Vagina (tissue), 2 donors: ENCODE measurements at regions not wholly inside any gene's neighbourhood (a gene's known extent, or its start where the extent isn't known, plus 50 kb on each side); places are given as distances from the start of the nearest gene placed in this dataset.

ENCODE experiments used
- CTCF ChIP-seq, 3 experiments: fragments of 450-650 bp in 2 of 3; fragments of 200-600 bp in 1 of 3; sonication (generic) in 1 of 3; IDR thresholded peaks; one replicate each; pipeline ENCODE4 v1.5.1; 2017 to 2019; ENCODE audit warnings: antibody characterized with exemption in 3 of 3, mild to moderate bottlenecking in 2 of 3, moderate library complexity in 2 of 3
- POLR2A ChIP-seq, 2 donors: fragments of 450-650 bp; IDR thresholded peaks; one replicate each; pipeline ENCODE4 v1.6.1; 2017; ENCODE audit warnings: antibody characterized with exemption in 2 of 2, mild to moderate bottlenecking in 2 of 2, moderate library complexity in 2 of 2
- POLR2AphosphoS5 ChIP-seq, 2 donors: sonication (generic); formaldehyde crosslinking; IDR thresholded peaks; one replicate each; pipeline ENCODE4 v1.9.0; 2017; ENCODE audit warnings: antibody characterized with exemption in 2 of 2, mild to moderate bottlenecking in 2 of 2, low read depth in 1 of 2; ENCODE audit not compliant: insufficient read depth in 1 of 2

- TF ChIP-seq CTCF (IDR thresholded peaks at IDR 0.05), result no peak
- peak in 1 of 2 donors; percentile 32 for TF ChIP-seq POLR2AphosphoS5 (IDR thresholded peaks at IDR 0.05; ENCODE audit: insufficient read depth in 1 of 2, low read depth in 1 of 2)
- TF ChIP-seq POLR2A (IDR thresholded peaks at IDR 0.05), result no peak
Measured at GRCh38 chr2:217691920-217692666, 310.7 kb downstream of the TNS1 start.
